ENCODE measurements at regions not wholly inside any gene's neighbourhood (a gene's known extent, or its start where the extent isn't known, plus 50 kb on each side); places are given as distances from the start of the nearest gene placed in this dataset.

- TF ChIP-seq CTCF (IDR thresholded peaks at IDR 0.05) = no peak
- no peak for ATAC-seq (ENCODE audit: low FRiP score)
Measured at GRCh38 chr6:92922216-92922806, 497.0 kb downstream of the EPHA7 start.

GRCh38 chr6:92915466-92915865, 503.9 kb downstream of the EPHA7 start:
- no peak for TF ChIP-seq CTCF (IDR thresholded peaks at IDR 0.05)
- DNase-seq (ENCODE audit: low spot score) = no peak
- ATAC-seq (ENCODE audit: low FRiP score) = no peak

More at GRCh38 chr6:92922216-92922806, 497.0 kb downstream of the EPHA7 start:
- no peak for DNase-seq (ENCODE audit: low spot score)

GRCh38 chr6:92911301-92911700, 508.1 kb downstream of the EPHA7 start:
- no peak for TF ChIP-seq CTCF (IDR thresholded peaks at IDR 0.05)
- ATAC-seq (ENCODE audit: low FRiP score) = no peak
- DNase-seq (ENCODE audit: low spot score) = no peak

- DNase-seq (ENCODE audit: low spot score) = no peak
- ATAC-seq (ENCODE audit: low FRiP score) = no peak
- TF ChIP-seq CTCF (IDR thresholded peaks at IDR 0.05) = no peak
Measured at GRCh38 chr6:92910646-92911045, 508.7 kb downstream of the EPHA7 start.

- DNase-seq (ENCODE audit: low spot score) (no peak), ATAC-seq (ENCODE audit: low FRiP score) (no peak)
- TF ChIP-seq CTCF (IDR thresholded peaks at IDR 0.05) = no peak
Measured at GRCh38 chr6:92906385-92906784, 513.0 kb downstream of the EPHA7 start.

- no peak for TF ChIP-seq CTCF (IDR thresholded peaks at IDR 0.05)
- ATAC-seq (ENCODE audit: low FRiP score) = no peak
Measured at GRCh38 chr6:92893741-92894140, 525.6 kb downstream of the EPHA7 start.

GRCh38 chr6:92892626-92893170, 526.7 kb downstream of the EPHA7 start:
- no peak for DNase-seq (ENCODE audit: low spot score)
- TF ChIP-seq CTCF (IDR thresholded peaks at IDR 0.05) = no peak
- ATAC-seq (ENCODE audit: low FRiP score) = no peak

More at GRCh38 chr6:92893741-92894140, 525.6 kb downstream of the EPHA7 start:
- no peak for DNase-seq (ENCODE audit: low spot score)
